Suprapubic skin (tissue), 3 donors: ENCODE measurements at regions not wholly inside any gene's neighbourhood (a gene's known extent, or its start where the extent isn't known, plus 50 kb on each side); places are given as distances from the start of the nearest gene placed in this dataset.

ENCODE experiments used
- CTCF ChIP-seq, 2 donors: fragments of 200-600 bp in 1 of 2; fragments of 450-650 bp in 1 of 2; sonication (generic) in 1 of 2; IDR thresholded peaks; one replicate each; pipeline ENCODE4 v1.5.1; 2016 to 2019; ENCODE audit warnings: antibody characterized with exemption in 2 of 2, mild to moderate bottlenecking in 1 of 2, moderate library complexity in 1 of 2
- EP300 ChIP-seq: sonication (generic); formaldehyde crosslinking; IDR thresholded peaks from one replicate; pipeline ENCODE4 v1.6.1; 2017; ENCODE audit warnings: antibody characterized with exemption
- POLR2A ChIP-seq, 2 donors: fragments of 450-650 bp; IDR thresholded peaks; one replicate each; pipeline ENCODE4 v1.6.1; 2017; ENCODE audit warnings: antibody characterized with exemption in 2 of 2, mild to moderate bottlenecking in 2 of 2, moderate library complexity in 2 of 2

- TF ChIP-seq CTCF (IDR thresholded peaks at IDR 0.05) (no peak), POLR2A (IDR thresholded peaks at IDR 0.05) (no peak), EP300 (no peak)
Observed at GRCh38 chr12:17342381-17342961, 736.5 kb upstream of the LMO3 start.
